Fibroblast of lung (primary cell): ENCODE measurements at regions not wholly inside any gene's neighbourhood (a gene's known extent, or its start where the extent isn't known, plus 50 kb on each side); places are given as distances from the start of the nearest gene placed in this dataset.

Experiments
- EZH2 ChIP-seq: IDR thresholded peaks from 2 replicates; pipeline ENCODE4 v1.5.1; 2012; ENCODE audit warnings: low read length, control low read depth, mild to moderate bottlenecking; ENCODE audit errors: missing control alignments
- TF ChIP-seq, protein P1 (sequence below), 2 donors: IDR thresholded peaks in 1 of 2; conservative IDR thresholded peaks in 1 of 2; 1 replicate in 1 of 2; 2 replicates in 1 of 2; pipeline ENCODE4 v1.5.1; 2011 to 2012; ENCODE audit warnings: low read length in 2 of 2, control low read depth in 1 of 2, inconsistent platforms in 1 of 2, low read depth in 1 of 2, mild to moderate bottlenecking in 1 of 2

DNA sequence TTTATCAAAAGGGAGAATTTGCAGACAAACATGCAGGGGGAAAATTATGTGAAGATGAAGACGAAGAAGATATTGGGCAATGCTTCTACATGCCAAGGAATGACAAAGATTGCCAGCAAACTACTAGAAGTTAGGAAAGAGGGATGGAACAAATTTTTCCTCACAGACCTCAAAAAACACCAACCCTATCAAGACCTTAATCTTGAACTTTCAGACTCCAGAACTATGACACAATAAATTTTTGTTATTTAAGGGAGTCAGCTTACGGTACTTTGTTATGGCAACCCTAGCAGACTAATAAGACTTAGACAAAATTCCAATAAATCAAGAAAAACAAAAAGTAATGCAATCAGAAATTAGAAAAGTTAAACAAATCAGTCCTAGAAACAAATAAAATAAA is 280.0 kb upstream of the GNAI1 start:
- no peak for TF ChIP-seq EZH2
- TF ChIP-seq, protein P1, sequence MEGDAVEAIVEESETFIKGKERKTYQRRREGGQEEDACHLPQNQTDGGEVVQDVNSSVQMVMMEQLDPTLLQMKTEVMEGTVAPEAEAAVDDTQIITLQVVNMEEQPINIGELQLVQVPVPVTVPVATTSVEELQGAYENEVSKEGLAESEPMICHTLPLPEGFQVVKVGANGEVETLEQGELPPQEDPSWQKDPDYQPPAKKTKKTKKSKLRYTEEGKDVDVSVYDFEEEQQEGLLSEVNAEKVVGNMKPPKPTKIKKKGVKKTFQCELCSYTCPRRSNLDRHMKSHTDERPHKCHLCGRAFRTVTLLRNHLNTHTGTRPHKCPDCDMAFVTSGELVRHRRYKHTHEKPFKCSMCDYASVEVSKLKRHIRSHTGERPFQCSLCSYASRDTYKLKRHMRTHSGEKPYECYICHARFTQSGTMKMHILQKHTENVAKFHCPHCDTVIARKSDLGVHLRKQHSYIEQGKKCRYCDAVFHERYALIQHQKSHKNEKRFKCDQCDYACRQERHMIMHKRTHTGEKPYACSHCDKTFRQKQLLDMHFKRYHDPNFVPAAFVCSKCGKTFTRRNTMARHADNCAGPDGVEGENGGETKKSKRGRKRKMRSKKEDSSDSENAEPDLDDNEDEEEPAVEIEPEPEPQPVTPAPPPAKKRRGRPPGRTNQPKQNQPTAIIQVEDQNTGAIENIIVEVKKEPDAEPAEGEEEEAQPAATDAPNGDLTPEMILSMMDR (conservative IDR thresholded peaks at IDR 0.05 in 1 of 2, IDR thresholded peaks at IDR 0.05 in 1 of 2; ENCODE audit: low read depth in 1 of 2, low read length in 2 of 2): no peak
